Right lobe of liver (tissue), 6 donors: ENCODE measurements at regions not wholly inside any gene's neighbourhood (a gene's known extent, or its start where the extent isn't known, plus 50 kb on each side); places are given as distances from the start of the nearest gene placed in this dataset.
"Not testable (repeated sequence)": the region's sequence is repeated elsewhere in the genome, so short reads cannot be mapped to it uniquely, and the experiment has no call there.

Experiments
- ATAC-seq, 4 donors: fragments of 200-7000 bp; cut with Tn5 transposase; one replicate each; pipeline ENCODE4 v1.9.1; 2020; ENCODE audit warnings: mild to moderate bottlenecking in 4 of 4, moderate library complexity in 4 of 4
- DNase-seq, 3 donors: peaks; one replicate each; pipeline ENCODE4 v3.0.0-alpha.2; 2020
- H3K27ac ChIP-seq, 3 donors: fragments of 200-600 bp; one replicate each; pipeline ENCODE4 v1.8.0; 2022
- H3K27me3 ChIP-seq, 2 donors: fragments of 200-600 bp; one replicate each; pipeline ENCODE4 v1.8.0; 2022
- H3K36me3 ChIP-seq, 4 donors: fragments of 200-600 bp; sonication (generic) in 1 of 4; one replicate each; pipeline versions ENCODE4 v1.5.1 to v1.8.0; 2017 to 2022; ENCODE audit warnings: control low read depth in 1 of 4
- H3K4me1 ChIP-seq, 4 donors: fragments of 200-600 bp; sonication (generic) in 1 of 4; one replicate each; pipeline versions ENCODE4 v1.5.1 to v1.8.0; 2017 to 2022; ENCODE audit warnings: control low read depth in 1 of 4
- H3K4me3 ChIP-seq, 3 donors: fragments of 200-600 bp; one replicate each; pipeline ENCODE4 v1.8.0; 2022
- H3K9me3 ChIP-seq, 4 donors: fragments of 200-600 bp; sonication (generic) in 1 of 4; one replicate each; pipeline versions ENCODE4 v1.5.1 to v1.8.0; 2017 to 2022; ENCODE audit warnings: control low read depth in 1 of 4
- CTCF ChIP-seq, 4 donors: fragments of 200-600 bp in 3 of 4; fragments of 450-650 bp in 1 of 4; IDR thresholded peaks; one replicate each; pipeline versions ENCODE4 v1.5.1 to v1.8.0; 2016 to 2022; ENCODE audit warnings: antibody characterized with exemption in 4 of 4, mild to moderate bottlenecking in 2 of 4
- WGBS: methylation state at CpG from one replicate; pipeline ENCODE4 v1.1.6; 2018; ENCODE audit warnings: low coverage, low lambda C conversion rate; ENCODE audit not compliant: insufficient coverage; ENCODE audit errors: missing lambda C conversion rate; 5-methylcytosine and 5-hydroxymethylcytosine counted together
- intact Hi-C, 2 donors: fragments of 100-400 bp; cut with DNase I; formaldehyde crosslinking; loops; one replicate each; pipeline versions ENCODE4 v1.11.2 to v1.14.1; 2022
- donor health status: DM: no; HTN: yes; CAD: no.
- donor health status: DM: no; HTN: no; CAD: no.
- donor health status: DM: no; HTN: no; CAD: no.
- donor health status: DM: no; HTN: yes; CAD: no.
- donor health status: DM: no; HTN: yes; CAD: no.

- H3K36me3 ChIP-seq, H3K9me3 ChIP-seq, H3K27ac ChIP-seq, H3K27me3 ChIP-seq, intact Hi-C loops, H3K4me1 ChIP-seq, DNase-seq, ATAC-seq, H3K4me3 ChIP-seq: not testable (repeated sequence)
- WGBS = 45% methylated on average over 2 of the region's 4 CpGs
These were observed 103.4 kb downstream of the TBC1D26 start for GRCh38 chr17:15835481-15835880.

GRCh38 chr17:15836249-15836982 lies 104.3 kb downstream of the TBC1D26 start:
- not testable (repeated sequence) for ATAC-seq
- WGBS = no CpG with 5 or more reads among the region's 12 CpGs

GRCh38 chr17:15836991-15837390 lies 104.9 kb downstream of the TBC1D26 start:
- 90% methylated on average over 2 of the region's 5 CpGs for WGBS

More at GRCh38 chr17:15836249-15836982, 104.3 kb downstream of the TBC1D26 start:
- intact Hi-C loops, H3K4me1 ChIP-seq, H3K9me3 ChIP-seq, DNase-seq, H3K36me3 ChIP-seq, H3K27ac ChIP-seq, H3K4me3 ChIP-seq, H3K27me3 ChIP-seq: not testable (repeated sequence)

GRCh38 chr17:15847447-15848229 lies 97.3 kb upstream of the ADORA2B start:
- WGBS = 23% methylated on average over 3 of the region's 6 CpGs
- intact Hi-C loops, DNase-seq, H3K4me1 ChIP-seq, H3K9me3 ChIP-seq, H3K4me3 ChIP-seq, H3K36me3 ChIP-seq, H3K27me3 ChIP-seq: not testable (repeated sequence)
- peak overlapping the region in 1 of 3 donors; percentile 72 for H3K27ac ChIP-seq
- ATAC-seq = peak; percentile 94 to 98 (median 95)

More at GRCh38 chr17:15836991-15837390, 104.9 kb downstream of the TBC1D26 start:
- DNase-seq, ATAC-seq, H3K4me3 ChIP-seq, H3K36me3 ChIP-seq, H3K27me3 ChIP-seq, H3K4me1 ChIP-seq, H3K9me3 ChIP-seq, intact Hi-C loops, H3K27ac ChIP-seq: not testable (repeated sequence)

GRCh38 chr17:15849054-15849453 lies 95.9 kb upstream of the ADORA2B start:
- DNase-seq (peak in 2 of 3 donors; percentile 51 to 55), ATAC-seq (peak; percentile 56 to 75 (median 66))
- H3K4me3 ChIP-seq, H3K4me1 ChIP-seq, H3K27me3 ChIP-seq, H3K9me3 ChIP-seq, H3K36me3 ChIP-seq, intact Hi-C loops, H3K27ac ChIP-seq: not testable (repeated sequence)
- TF ChIP-seq CTCF (IDR thresholded peaks at IDR 0.05) = peak; percentile 8 to 27 (median 16)
- 12% methylated on average over 4 of the region's 6 CpGs for WGBS

GRCh38 chr17:15850071-15850470 lies 94.9 kb upstream of the ADORA2B start:
- H3K4me1 ChIP-seq, intact Hi-C loops, H3K4me3 ChIP-seq, DNase-seq, H3K27ac ChIP-seq, H3K27me3 ChIP-seq, ATAC-seq, H3K36me3 ChIP-seq, H3K9me3 ChIP-seq: not testable (repeated sequence)
- 50% methylated on average over 2 of the region's 2 CpGs for WGBS

- WGBS = 73% methylated on average over 3 of the region's 3 CpGs
These were observed 94.2 kb upstream of the ADORA2B start for GRCh38 chr17:15850687-15851086.

GRCh38 chr17:15852863-15853262 lies 92.1 kb upstream of the ADORA2B start:
- H3K9me3 ChIP-seq, H3K4me3 ChIP-seq, H3K27me3 ChIP-seq, intact Hi-C loops, ATAC-seq, H3K36me3 ChIP-seq, DNase-seq, H3K27ac ChIP-seq, H3K4me1 ChIP-seq: not testable (repeated sequence)
- WGBS = no CpG with 5 or more reads among the region's 4 CpGs

More at GRCh38 chr17:15850687-15851086, 94.2 kb upstream of the ADORA2B start:
- H3K4me3 ChIP-seq, intact Hi-C loops, H3K27me3 ChIP-seq, ATAC-seq, H3K36me3 ChIP-seq, DNase-seq, H3K4me1 ChIP-seq, H3K9me3 ChIP-seq, H3K27ac ChIP-seq: not testable (repeated sequence)

- ATAC-seq, DNase-seq, intact Hi-C loops, H3K9me3 ChIP-seq, H3K4me3 ChIP-seq, H3K27ac ChIP-seq, H3K36me3 ChIP-seq, H3K4me1 ChIP-seq, H3K27me3 ChIP-seq: not testable (repeated sequence)
- WGBS = 85% methylated on average over 2 of the region's 3 CpGs
These were observed 88.7 kb upstream of the ADORA2B start for GRCh38 chr17:15856191-15856590.

GRCh38 chr17:15856745-15857144 lies 88.2 kb upstream of the ADORA2B start:
- H3K9me3 ChIP-seq, DNase-seq, H3K36me3 ChIP-seq, H3K27ac ChIP-seq, intact Hi-C loops, H3K4me1 ChIP-seq, ATAC-seq, H3K4me3 ChIP-seq, H3K27me3 ChIP-seq: not testable (repeated sequence)
- WGBS = 71% methylated on average over 1 of the region's 2 CpGs
